Erythroblast (primary cell): ENCODE measurements at regions not wholly inside any gene's neighbourhood (a gene's known extent, or its start where the extent isn't known, plus 50 kb on each side); places are given as distances from the start of the nearest gene placed in this dataset.

Experiments used
- GATA1 ChIP-seq: IDR thresholded peaks from 2 replicates; pipeline ENCODE4 v1.6.1; 2011; ENCODE audit warnings: low read depth, mild to moderate bottlenecking, control low read depth, low read length, moderate library complexity
- POLR2A ChIP-seq: IDR thresholded peaks from 2 replicates; pipeline ENCODE4 v1.6.1; 2011; ENCODE audit warnings: mild to moderate bottlenecking, low read length

DNA sequence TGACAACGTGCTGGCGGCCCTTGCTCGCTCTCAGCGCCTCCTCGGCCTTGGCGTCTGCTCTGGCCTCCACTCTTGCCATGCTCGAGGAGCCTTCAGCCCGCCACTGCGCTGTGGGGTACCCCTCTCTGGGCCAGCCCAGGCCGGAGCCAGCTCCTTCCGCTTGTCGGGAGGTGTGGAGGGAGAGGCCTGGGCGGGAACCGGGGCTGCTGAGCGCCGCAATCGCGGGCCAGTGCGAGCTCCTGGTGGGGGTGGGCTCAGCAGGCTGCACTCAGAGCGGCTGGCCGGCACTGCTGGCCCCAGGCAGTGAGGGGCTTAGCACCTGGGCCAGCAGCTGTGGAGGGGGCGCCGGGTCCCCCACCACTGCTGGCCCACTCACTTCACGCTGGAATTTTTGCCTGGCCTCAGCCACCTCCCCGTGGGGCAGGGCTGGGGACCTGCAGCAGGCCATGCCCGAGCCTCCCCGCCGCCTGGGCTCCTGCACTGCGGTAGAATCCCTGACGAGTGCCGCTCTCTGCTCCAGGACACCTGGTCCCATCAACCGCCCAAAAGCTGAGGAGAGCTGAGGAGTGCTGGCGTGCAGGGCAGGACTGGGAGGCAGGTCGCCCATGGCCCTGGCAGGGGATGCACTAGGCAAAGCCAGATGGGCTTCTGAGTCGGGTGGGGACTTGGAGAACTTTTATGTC, 372.2 kb upstream of the NRG3 start:
- TF ChIP-seq POLR2A (no peak), GATA1 (no peak)
